Upper lobe of left lung (tissue), 6 donors: ENCODE measurements at regions not wholly inside any gene's neighbourhood (a gene's known extent, or its start where the extent isn't known, plus 50 kb on each side); places are given as distances from the start of the nearest gene placed in this dataset.

Experiments
- ATAC-seq, 2 donors: fragments of 200-7000 bp; cut with Tn5 transposase; one replicate each; pipeline ENCODE4 v1.9.1; 2022; ENCODE audit warnings: mild to moderate bottlenecking in 2 of 2, moderate library complexity in 2 of 2; ENCODE audit not compliant: low FRiP score in 2 of 2
- DNase-seq, 2 donors: peaks; one replicate each; pipeline ENCODE4 v3.0.0-alpha.2; 2019 to 2020
- H3K27ac ChIP-seq, 4 donors: fragments of 200-600 bp; sonication (generic); one replicate each; pipeline ENCODE4 v1.5.1; 2016 to 2019
- H3K27me3 ChIP-seq, 4 donors: fragments of 200-600 bp; sonication (generic); one replicate each; pipeline ENCODE4 v1.5.1; 2017 to 2019
- H3K36me3 ChIP-seq, 4 donors: fragments of 200-600 bp; sonication (generic); one replicate each; pipeline ENCODE4 v1.5.1; 2016 to 2019
- H3K4me1 ChIP-seq, 4 donors: fragments of 200-600 bp; sonication (generic); one replicate each; pipeline ENCODE4 v1.5.1; 2018 to 2019
- H3K4me3 ChIP-seq, 4 donors: fragments of 200-600 bp; sonication (generic); one replicate each; pipeline ENCODE4 v1.5.1; 2017 to 2019; ENCODE audit warnings: mild to moderate bottlenecking in 2 of 4, moderate library complexity in 1 of 4
- H3K9me3 ChIP-seq, 4 donors: fragments of 200-600 bp; sonication (generic); one replicate each; pipeline ENCODE4 v1.5.1; 2018 to 2019
- EP300 ChIP-seq, 4 donors: sonication (generic); formaldehyde crosslinking; IDR thresholded peaks; one replicate each; pipeline ENCODE4 v1.5.1; 2017; ENCODE audit warnings: antibody characterized with exemption in 4 of 4, control low read depth in 2 of 4
- POLR2A ChIP-seq, 4 donors: fragments of 450-650 bp; IDR thresholded peaks; one replicate each; pipeline ENCODE4 v1.5.1; 2016 to 2017; ENCODE audit warnings: antibody characterized with exemption in 4 of 4, mild to moderate bottlenecking in 2 of 4
- POLR2AphosphoS5 ChIP-seq, 2 donors: sonication (generic); formaldehyde crosslinking; IDR thresholded peaks; one replicate each; pipeline ENCODE4 v1.5.1; 2017; ENCODE audit warnings: antibody characterized with exemption in 2 of 2
- WGBS, 2 donors: methylation state at CpG; one replicate each; pipeline ENCODE4 v1.1.5; 2017 to 2018; 5-methylcytosine and 5-hydroxymethylcytosine counted together
- TF ChIP-seq, protein P1 (sequence below), 6 experiments: fragments of 450-650 bp in 4 of 6; fragments of 200-600 bp in 2 of 6; sonication (generic) in 2 of 6; IDR thresholded peaks; one replicate each; pipeline ENCODE4 v1.5.1; 2016 to 2019; ENCODE audit warnings: antibody characterized with exemption in 6 of 6
- donor health status: DM: no; HTN: no; CAD: no; lungs with moderate emphysema.
- donor health status: DM: no; HTN: yes; CAD: no; lungs with severe emphysema.

- DNase-seq: no peak
- Histone ChIP-seq H3K36me3 (no peaks in the 10 kb centered on the region), H3K4me1 (no peaks in the 10 kb centered on the region), H3K4me3 (no peak overlapping the region), H3K27me3 (no peaks in the 10 kb centered on the region), H3K9me3 (no peaks in the 10 kb centered on the region), H3K27ac (no peak overlapping the region)
- ATAC-seq: no peak
- 78 to 83% methylated on average over 7 of the region's 7 CpGs for WGBS, 2 donors
- no peak for TF ChIP-seq POLR2A (IDR thresholded peaks at IDR 0.05)
- TF ChIP-seq, protein P1, sequence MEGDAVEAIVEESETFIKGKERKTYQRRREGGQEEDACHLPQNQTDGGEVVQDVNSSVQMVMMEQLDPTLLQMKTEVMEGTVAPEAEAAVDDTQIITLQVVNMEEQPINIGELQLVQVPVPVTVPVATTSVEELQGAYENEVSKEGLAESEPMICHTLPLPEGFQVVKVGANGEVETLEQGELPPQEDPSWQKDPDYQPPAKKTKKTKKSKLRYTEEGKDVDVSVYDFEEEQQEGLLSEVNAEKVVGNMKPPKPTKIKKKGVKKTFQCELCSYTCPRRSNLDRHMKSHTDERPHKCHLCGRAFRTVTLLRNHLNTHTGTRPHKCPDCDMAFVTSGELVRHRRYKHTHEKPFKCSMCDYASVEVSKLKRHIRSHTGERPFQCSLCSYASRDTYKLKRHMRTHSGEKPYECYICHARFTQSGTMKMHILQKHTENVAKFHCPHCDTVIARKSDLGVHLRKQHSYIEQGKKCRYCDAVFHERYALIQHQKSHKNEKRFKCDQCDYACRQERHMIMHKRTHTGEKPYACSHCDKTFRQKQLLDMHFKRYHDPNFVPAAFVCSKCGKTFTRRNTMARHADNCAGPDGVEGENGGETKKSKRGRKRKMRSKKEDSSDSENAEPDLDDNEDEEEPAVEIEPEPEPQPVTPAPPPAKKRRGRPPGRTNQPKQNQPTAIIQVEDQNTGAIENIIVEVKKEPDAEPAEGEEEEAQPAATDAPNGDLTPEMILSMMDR (IDR thresholded peaks at IDR 0.05): no peak
- no peak for TF ChIP-seq POLR2AphosphoS5 (IDR thresholded peaks at IDR 0.05)
- TF ChIP-seq EP300 (IDR thresholded peaks at IDR 0.05): no peak
Observed at GRCh38 chr7:21200503-21200902, 227.4 kb upstream of the SP4 start.

- Histone ChIP-seq H3K9me3 (no peaks in the 10 kb centered on the region), H3K4me1 (no peaks in the 10 kb centered on the region), H3K4me3 (no peak overlapping the region), H3K27ac (no peak overlapping the region), H3K27me3 (no peaks in the 10 kb centered on the region), H3K36me3 (no peaks in the 10 kb centered on the region)
- no peak for ATAC-seq
- DNase-seq: no peak
- TF ChIP-seq, protein P1 (IDR thresholded peaks at IDR 0.05): no peak
- TF ChIP-seq EP300 (IDR thresholded peaks at IDR 0.05): no peak
- no peak for TF ChIP-seq POLR2A (IDR thresholded peaks at IDR 0.05)
- no peak for TF ChIP-seq POLR2AphosphoS5 (IDR thresholded peaks at IDR 0.05)
- 89 to 92% methylated on average over 1 of the region's 1 CpG for WGBS, 2 donors
Observed at GRCh38 chr7:21214657-21215056, 213.2 kb upstream of the SP4 start.

DNA sequence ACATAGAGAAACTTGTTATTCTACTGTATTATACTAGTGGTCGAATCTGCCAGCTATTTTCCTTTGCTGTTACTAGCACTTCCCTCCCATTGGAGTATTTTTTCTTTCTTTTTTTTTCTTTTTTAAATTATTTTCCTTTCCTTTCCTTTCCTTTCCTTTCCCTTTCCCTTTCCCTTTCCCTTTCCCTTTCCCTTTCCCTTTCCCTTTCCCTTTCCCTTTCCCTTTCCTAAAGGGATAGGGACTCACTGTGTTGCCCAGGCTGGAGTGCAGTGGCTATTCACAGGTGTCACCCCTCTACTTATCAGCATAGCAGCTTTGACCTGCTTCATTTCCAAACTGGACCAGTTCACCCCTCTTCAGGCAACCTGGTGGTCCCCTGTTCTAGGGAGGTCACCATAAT, 212.6 kb upstream of the SP4 start:
- no peak for DNase-seq
- no peaks in the 10 kb centered on the region for H3K4me1 ChIP-seq
- 84 to 86% methylated on average over 1 of the region's 1 CpG for WGBS, 2 donors
- H3K9me3 ChIP-seq: no peaks in the 10 kb centered on the region
- no peak overlapping the region for H3K4me3 ChIP-seq
- ATAC-seq: no peak
- H3K27ac ChIP-seq: no peak overlapping the region
- no peaks in the 10 kb centered on the region for H3K36me3 ChIP-seq
- no peaks in the 10 kb centered on the region for H3K27me3 ChIP-seq
- no peak for TF ChIP-seq POLR2AphosphoS5 (IDR thresholded peaks at IDR 0.05)
- TF ChIP-seq EP300 (IDR thresholded peaks at IDR 0.05): no peak
- TF ChIP-seq, protein P1 (IDR thresholded peaks at IDR 0.05): no peak
- TF ChIP-seq POLR2A (IDR thresholded peaks at IDR 0.05): no peak

- no peak overlapping the region for H3K4me3 ChIP-seq
- ATAC-seq (no peak), DNase-seq (no peak)
- no peaks in the 10 kb centered on the region for H3K9me3 ChIP-seq
- TF ChIP-seq POLR2AphosphoS5 (IDR thresholded peaks at IDR 0.05): no peak
- TF ChIP-seq EP300 (IDR thresholded peaks at IDR 0.05): no peak
- TF ChIP-seq, protein P1 (IDR thresholded peaks at IDR 0.05): no peak
- no peak for TF ChIP-seq POLR2A (IDR thresholded peaks at IDR 0.05)
- H3K36me3 ChIP-seq: no peaks in the 10 kb centered on the region
- 91 to 96% methylated on average over 1 of the region's 1 CpG for WGBS, 2 donors
- no peaks in the 10 kb centered on the region for H3K4me1 ChIP-seq
- H3K27me3 ChIP-seq: no peaks in the 10 kb centered on the region
- H3K27ac ChIP-seq: no peak overlapping the region
Observed at GRCh38 chr7:21217365-21217764, 210.5 kb upstream of the SP4 start.

GRCh38 chr7:21218155-21218554, 209.7 kb upstream of the SP4 start:
- 72 to 76% methylated on average over 2 of the region's 2 CpGs for WGBS, 2 donors

More at GRCh38 chr7:21218155-21218554, 209.7 kb upstream of the SP4 start:
- H3K9me3 ChIP-seq: no peaks in the 10 kb centered on the region
- ATAC-seq (no peak), DNase-seq (no peak)
- TF ChIP-seq POLR2AphosphoS5 (IDR thresholded peaks at IDR 0.05) (no peak), EP300 (IDR thresholded peaks at IDR 0.05) (no peak), POLR2A (IDR thresholded peaks at IDR 0.05) (no peak)
- TF ChIP-seq, protein P1 (IDR thresholded peaks at IDR 0.05): no peak
- no peaks in the 10 kb centered on the region for H3K36me3 ChIP-seq
- H3K27me3 ChIP-seq: no peaks in the 10 kb centered on the region
- no peaks in the 10 kb centered on the region for H3K4me1 ChIP-seq
- no peak overlapping the region for H3K27ac ChIP-seq
- no peak overlapping the region for H3K4me3 ChIP-seq
